GM23338 (cell line): ENCODE measurements at regions not wholly inside any gene's neighbourhood (a gene's known extent, or its start where the extent isn't known, plus 50 kb on each side); places are given as distances from the start of the nearest gene placed in this dataset.

Experiments
- CREB1 ChIP-seq: fragments of 250-450 bp; sonication (Bioruptor Pico); IDR thresholded peaks from 2 replicates; pipeline ENCODE4 v1.5.0; 2020; ENCODE audit warnings: low read depth, mild to moderate bottlenecking, moderate library complexity
- CTCF ChIP-seq, 2 experiments: fragments of 200-600 bp in 1 of 2; sonication (generic) in 1 of 2; conservative IDR thresholded peaks; 2 replicates each; pipeline versions ENCODE4 v1.5.1 to v1.6.1; 2016 to 2017; ENCODE audit warnings: antibody characterized with exemption in 2 of 2, low read depth in 2 of 2, mild to moderate bottlenecking in 2 of 2, moderate library complexity in 1 of 2
- ETS1 ChIP-seq: IDR thresholded peaks from 2 replicates; pipeline ENCODE4 v1.6.1; 2016; ENCODE audit warnings: antibody characterized with exemption
- EZH2 ChIP-seq: fragments of 200-600 bp; sonication (generic); IDR thresholded peaks from one replicate; pipeline ENCODE4 v1.8.0; 2017; ENCODE audit warnings: antibody characterized with exemption, mild to moderate bottlenecking, low read depth; ENCODE audit not compliant: unreplicated experiment
- EZH2phosphoT487 ChIP-seq: fragments of 200-600 bp; sonication (generic); IDR thresholded peaks from one replicate; pipeline ENCODE4 v1.8.1; 2018; ENCODE audit warnings: antibody characterized with exemption; ENCODE audit not compliant: unreplicated experiment
- JUNB ChIP-seq: IDR thresholded peaks from one replicate; pipeline ENCODE4 v1.6.1; 2016; ENCODE audit warnings: antibody characterized with exemption; ENCODE audit not compliant: unreplicated experiment
- POLR2AphosphoS5 ChIP-seq: IDR thresholded peaks from 2 replicates; pipeline ENCODE4 v1.6.1; 2016; ENCODE audit warnings: antibody characterized with exemption, low read depth
- REST ChIP-seq: IDR thresholded peaks from one replicate; pipeline ENCODE4 v1.6.1; 2018; ENCODE audit warnings: antibody characterized with exemption; ENCODE audit not compliant: unreplicated experiment
- STAT1 ChIP-seq: IDR thresholded peaks from one replicate; pipeline ENCODE4 v1.6.1; 2016; ENCODE audit warnings: antibody characterized with exemption; ENCODE audit not compliant: unreplicated experiment
- ZNF114 ChIP-seq: fragments of 250-450 bp; sonication (Bioruptor Pico); IDR thresholded peaks from 2 replicates; pipeline ENCODE4 v1.5.0; 2020; ENCODE audit warnings: mild to moderate bottlenecking, moderate library complexity
- ZNF331 ChIP-seq: fragments of 250-450 bp; sonication (Bioruptor Pico); IDR thresholded peaks from 2 replicates; pipeline ENCODE4 v1.5.0; 2020; ENCODE audit warnings: low read depth, mild to moderate bottlenecking, moderate library complexity
- ZNF462 ChIP-seq: fragments of 250-450 bp; sonication (Bioruptor Pico); IDR thresholded peaks from 2 replicates; pipeline ENCODE4 v1.5.0; 2020; ENCODE audit warnings: mild to moderate bottlenecking, moderate library complexity

- TF ChIP-seq CTCF (conservative IDR thresholded peaks at IDR 0.05; ENCODE audit: low read depth in 2 of 2) (no peak), EZH2 (no peak), STAT1 (no peak), EZH2phosphoT487 (no peak), ZNF114 (no peak), POLR2AphosphoS5 (no peak), ZNF331 (no peak), REST (no peak), CREB1 (CRISPR knock-in tag) (no peak), ETS1 (no peak), JUNB (no peak), ZNF462 (CRISPR knock-in tag) (no peak)
Observed at GRCh38 chr10:43866712-43867111, 218.0 kb upstream of the ZNF32 start.
